Tibial nerve (tissue), 3 donors: ENCODE measurements at regions not wholly inside any gene's neighbourhood (a gene's known extent, or its start where the extent isn't known, plus 50 kb on each side); places are given as distances from the start of the nearest gene placed in this dataset.

ENCODE experiments used
- CTCF ChIP-seq, 5 experiments: fragments of 200-600 bp in 3 of 5; fragments of 450-650 bp in 2 of 5; sonication (generic) in 3 of 5; IDR thresholded peaks; one replicate each; pipeline ENCODE4 v1.5.1; 2016 to 2019; ENCODE audit warnings: antibody characterized with exemption in 5 of 5, mild to moderate bottlenecking in 3 of 5, moderate library complexity in 2 of 5
- POLR2A ChIP-seq, 2 donors: fragments of 450-650 bp; IDR thresholded peaks; one replicate each; pipeline ENCODE4 v1.6.1; 2017; ENCODE audit warnings: antibody characterized with exemption in 2 of 2, mild to moderate bottlenecking in 2 of 2, moderate library complexity in 2 of 2

- TF ChIP-seq POLR2A (IDR thresholded peaks at IDR 0.05) (no peak), CTCF (IDR thresholded peaks at IDR 0.05) (no peak)
Measured at GRCh38 chr19:23474172-23474571, 78.9 kb upstream of the ZNF91 start.
